CD8-positive, alpha-beta memory T cell (primary cell): ENCODE measurements at regions not wholly inside any gene's neighbourhood (a gene's known extent, or its start where the extent isn't known, plus 50 kb on each side); places are given as distances from the start of the nearest gene placed in this dataset.

ENCODE experiments used
- CTCF ChIA-PET: fragments of 350-600 bp; sonication (Branson Sonifier 250); formaldehyde crosslinking; loops from one replicate; lab custom pipeline; 2021; ENCODE audit warnings: antibody characterized with exemption; lab: Charles Lee
- POLR2A ChIA-PET: fragments of 350-600 bp; sonication (Branson Sonifier 250); formaldehyde crosslinking; loops from one replicate; lab custom pipeline; 2021; ENCODE audit warnings: antibody characterized with exemption; lab: Charles Lee
- DNase-seq, 5 donors: peaks; one replicate each; pipeline versions ENCODE4 v3.0.0 to v3.0.0-alpha.2; 2020 to 2022; ENCODE audit warnings: mixed read lengths in 1 of 5
- H3K27ac ChIP-seq: one replicate; pipeline ENCODE4 v1.7.0; 2013; ENCODE audit warnings: low read depth, mild to moderate bottlenecking, low read length, moderate library complexity
- H3K27me3 ChIP-seq: 2 replicates; pipeline ENCODE4 v1.7.0; 2013; ENCODE audit warnings: low read length, mild to moderate bottlenecking; ENCODE audit not compliant: insufficient read depth, poor library complexity, severe bottlenecking
- H3K36me3 ChIP-seq: 2 replicates; pipeline ENCODE4 v1.7.0; 2013; ENCODE audit warnings: mild to moderate bottlenecking, low read length, moderate library complexity; ENCODE audit not compliant: insufficient read depth
- H3K4me1 ChIP-seq: 2 replicates; pipeline ENCODE4 v1.7.0; 2013; ENCODE audit warnings: mild to moderate bottlenecking, low read length, moderate library complexity; ENCODE audit not compliant: insufficient read depth
- H3K4me3 ChIP-seq: 2 replicates; pipeline ENCODE4 v1.7.0; 2013; ENCODE audit warnings: mild to moderate bottlenecking, low read length
- H3K9me3 ChIP-seq: 2 replicates; pipeline ENCODE4 v1.7.0; 2013; ENCODE audit warnings: mild to moderate bottlenecking, low read length
- H3K27ac Mint-ChIP-seq, 8 donors: one replicate each; pipeline ENCODE4 v1.8.0; 2020 to 2021; ENCODE audit warnings: mixed read lengths in 8 of 8, mild to moderate bottlenecking in 6 of 8, inconsistent platforms in 3 of 8, moderate library complexity in 3 of 8
- H3K27me3 Mint-ChIP-seq, 2 donors: one replicate each; pipeline ENCODE4 v1.8.0; 2020 to 2021; ENCODE audit warnings: mixed read lengths in 2 of 2, mild to moderate bottlenecking in 1 of 2, moderate library complexity in 1 of 2
- H3K36me3 Mint-ChIP-seq, 3 donors: one replicate each; pipeline ENCODE4 v1.8.0; 2020 to 2021; ENCODE audit warnings: mixed read lengths in 3 of 3, inconsistent platforms in 1 of 3, mild to moderate bottlenecking in 1 of 3
- H3K4me1 Mint-ChIP-seq, 3 donors: one replicate each; pipeline ENCODE4 v1.8.0; 2020 to 2021; ENCODE audit warnings: mixed read lengths in 3 of 3, inconsistent platforms in 1 of 3, mild to moderate bottlenecking in 1 of 3
- H3K4me3 Mint-ChIP-seq, 7 donors: one replicate each; pipeline ENCODE4 v1.8.0; 2020 to 2021; ENCODE audit warnings: mixed read lengths in 7 of 7, mild to moderate bottlenecking in 6 of 7, moderate library complexity in 4 of 7, inconsistent platforms in 2 of 7
- H3K9me3 Mint-ChIP-seq, 5 donors: one replicate each; pipeline ENCODE4 v1.8.0; 2020 to 2022; ENCODE audit warnings: mixed read lengths in 5 of 5, mild to moderate bottlenecking in 3 of 5, moderate library complexity in 2 of 5, inconsistent platforms in 1 of 5

GRCh38 chr1:101139821-101140718 is 96.7 kb upstream of the S1PR1 start:
- no peak for DNase-seq
- Histone ChIP-seq H3K27ac (no peak overlapping the region), H3K4me1 (peaks cover 26% of the 10 kb centered on the region), H3K4me3 (no peak overlapping the region), H3K36me3 (no peaks in the 10 kb centered on the region), H3K27me3 (no peaks in the 10 kb centered on the region), H3K9me3 (no peaks in the 10 kb centered on the region)
- Mint-ChIP-seq H3K27me3 (no peaks in the 10 kb centered on the region), H3K27ac (peak overlapping the region in 3 of 8 donors; percentile 15 to 70 (median 38)), H3K36me3 (no peaks in the 10 kb centered on the region), H3K9me3 (no peaks in the 10 kb centered on the region), H3K4me1 (peaks cover 27 to 41% (median 40%) of the 10 kb centered on the region in 3 donors), H3K4me3 (no peak overlapping the region)
- ChIA-PET POLR2A (interaction anchor here (0.6 to 0.9 kb wide), 2 partner anchors 77 to 97 kb away, joined by 3 to 4 read pairs; no protein-coding TSS in a partner anchor), CTCF (interaction anchor here (1.6 to 4.7 kb wide), 3 partner anchors 96 to 99 kb away, joined by 6 to 42 read pairs (median 6); no protein-coding TSS in a partner anchor)

- no peaks in the 10 kb centered on the region for H3K9me3 ChIP-seq
- no peak for DNase-seq
- H3K4me1 ChIP-seq: peaks cover 35% of the 10 kb centered on the region
- H3K4me3 Mint-ChIP-seq: no peak overlapping the region
- H3K27me3 Mint-ChIP-seq: no peaks in the 10 kb centered on the region
- ChIA-PET CTCF (interaction anchor here (2.1 to 4.7 kb wide), 2 partner anchors 97 to 100 kb away, joined by 6 to 42 read pairs; no protein-coding TSS in a partner anchor), POLR2A (interaction anchor here (0.6 kb wide), 1 partner anchor 78 kb away, joined by 4 read pairs; no protein-coding TSS in a partner anchor)
- no peaks in the 10 kb centered on the region for H3K9me3 Mint-ChIP-seq
- H3K4me1 Mint-ChIP-seq: peaks cover 37 to 50% (median 49%) of the 10 kb centered on the region in 3 donors
- no peaks in the 10 kb centered on the region for H3K36me3 ChIP-seq
- H3K27ac Mint-ChIP-seq: peak overlapping the region in 2 of 8 donors; percentile 63 to 70
- no peak overlapping the region for H3K27ac ChIP-seq
- H3K27me3 ChIP-seq: no peaks in the 10 kb centered on the region
- H3K4me3 ChIP-seq: no peak overlapping the region
- no peaks in the 10 kb centered on the region for H3K36me3 Mint-ChIP-seq
These were observed 97.7 kb upstream of the S1PR1 start for GRCh38 chr1:101139130-101139529.

DNA sequence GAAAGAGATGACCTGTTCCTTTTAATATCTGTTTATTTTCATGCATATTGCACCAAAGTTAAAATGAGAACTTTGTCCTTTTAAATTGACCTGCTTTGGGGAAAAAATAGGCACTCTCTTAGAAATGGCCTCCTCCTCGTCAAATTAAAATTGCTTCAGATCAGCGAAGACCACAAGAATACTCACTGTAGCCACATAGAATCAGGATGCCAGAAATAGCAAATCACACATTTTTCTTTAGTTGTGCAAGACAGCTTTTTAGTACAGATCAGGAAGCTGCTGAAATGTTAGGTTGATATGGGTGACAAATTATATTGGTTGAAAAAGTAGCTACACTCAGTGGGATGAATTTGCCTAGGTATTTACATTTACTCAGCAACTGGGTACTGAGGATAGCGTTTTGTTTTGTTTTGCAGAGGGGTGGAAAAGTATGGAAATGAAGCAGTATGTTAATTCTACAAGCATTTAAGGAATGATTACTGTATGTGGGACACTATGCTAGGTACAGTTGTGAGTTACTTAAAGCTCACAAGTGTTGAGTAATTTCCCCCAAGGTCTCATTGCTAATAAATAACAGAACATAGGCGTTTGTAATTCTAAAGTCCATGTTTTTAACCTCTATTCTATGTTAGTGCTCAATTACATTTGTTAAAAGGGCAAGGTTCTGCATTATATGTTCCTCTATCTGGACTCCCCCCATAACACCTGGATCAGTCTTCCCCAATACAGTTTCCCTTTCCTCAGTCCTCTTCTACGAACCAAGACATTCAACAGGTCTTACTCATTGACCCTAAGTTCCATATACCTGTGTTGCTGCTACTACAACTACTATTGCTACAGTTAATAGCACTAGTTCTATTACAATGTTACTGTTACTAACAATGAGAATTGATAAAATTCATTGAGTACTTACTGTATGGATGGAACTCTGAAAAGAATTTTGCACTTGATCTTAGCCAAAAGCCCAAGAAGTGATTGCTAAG is 99.4 kb upstream of the S1PR1 start:
- Mint-ChIP-seq H3K4me1 (peaks cover 40 to 58% (median 52%) of the 10 kb centered on the region in 3 donors), H3K27me3 (no peaks in the 10 kb centered on the region), H3K36me3 (no peaks in the 10 kb centered on the region), H3K4me3 (peak overlapping the region in 6 of 7 donors; percentile 51 to 78 (median 62)), H3K9me3 (no peaks in the 10 kb centered on the region), H3K27ac (peak overlapping the region; percentile 71 to 97 (median 90))
- no peaks in the 10 kb centered on the region for H3K9me3 ChIP-seq
- H3K27ac ChIP-seq: no peak overlapping the region
- DNase-seq: peak in 1 of 5 donors; percentile 14
- no peak overlapping the region for H3K4me3 ChIP-seq
- no peaks in the 10 kb centered on the region for H3K27me3 ChIP-seq
- CTCF ChIA-PET: interaction anchor here (0.5 to 5.2 kb wide), 13 partner anchors 15 to 220 kb away, joined by 3 to 42 read pairs (median 3); no protein-coding TSS in a partner anchor
- peaks cover 35% of the 10 kb centered on the region for H3K4me1 ChIP-seq
- H3K36me3 ChIP-seq: no peaks in the 10 kb centered on the region
- POLR2A ChIA-PET: interaction anchor here (1.6 to 1.8 kb wide), 2 partner anchors 99 to 101 kb away, joined by 6 to 11 read pairs; partner anchors contain the start of gene S1PR1

DNA sequence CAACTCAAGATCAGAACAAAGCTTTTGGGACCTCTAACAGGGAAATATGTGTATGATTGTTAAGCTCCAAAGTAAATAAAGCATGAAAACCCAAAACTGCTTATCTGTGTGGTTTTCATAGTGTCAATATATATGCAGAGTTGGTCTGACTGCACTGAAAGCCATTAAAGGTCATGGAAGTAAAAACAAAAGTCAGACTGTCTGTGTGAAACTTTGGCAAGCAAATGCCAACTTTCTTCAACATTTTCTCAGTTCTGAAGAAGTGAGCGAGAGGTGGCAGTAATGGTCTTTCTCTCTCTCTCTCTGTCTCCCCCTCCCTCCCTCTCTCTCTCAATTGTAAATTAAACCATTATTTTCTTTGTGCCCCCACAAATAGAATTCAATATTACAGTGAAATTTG is 100.1 kb upstream of the S1PR1 start:
- POLR2A ChIA-PET: interaction anchor here (1.6 kb wide), 1 partner anchor 100 kb away, joined by 6 read pairs; the partner anchor contains the start of gene S1PR1
- H3K4me1 Mint-ChIP-seq: peaks cover 40 to 61% (median 55%) of the 10 kb centered on the region in 3 donors

GRCh38 chr1:101136271-101136670 is 100.5 kb upstream of the S1PR1 start:
- Mint-ChIP-seq H3K9me3 (no peaks in the 10 kb centered on the region), H3K4me1 (peaks cover 44 to 66% (median 60%) of the 10 kb centered on the region in 3 donors), H3K27me3 (no peaks in the 10 kb centered on the region), H3K36me3 (no peaks in the 10 kb centered on the region), H3K27ac (peak overlapping the region; percentile 64 to 97 (median 90)), H3K4me3 (peak overlapping the region in 3 of 7 donors; percentile 22 to 46 (median 23))
- H3K36me3 ChIP-seq: no peaks in the 10 kb centered on the region
- H3K4me3 ChIP-seq: no peak overlapping the region
- H3K27ac ChIP-seq: no peak overlapping the region
- DNase-seq: no peak
- POLR2A ChIA-PET: interaction anchor here (1.6 kb wide), 1 partner anchor 100 kb away, joined by 6 read pairs; the partner anchor contains the start of gene S1PR1
- H3K27me3 ChIP-seq: no peaks in the 10 kb centered on the region
- peaks cover 40% of the 10 kb centered on the region for H3K4me1 ChIP-seq
- CTCF ChIA-PET: interaction anchor here (0.9 to 5.2 kb wide), 9 partner anchors 8 to 221 kb away, joined by 3 to 42 read pairs (median 5); no protein-coding TSS in a partner anchor
- H3K9me3 ChIP-seq: no peaks in the 10 kb centered on the region

More for the DNA sequence above, 100.1 kb upstream of the S1PR1 start:
- peak overlapping the region; percentile 71 to 97 (median 90) for H3K27ac Mint-ChIP-seq
- Histone ChIP-seq H3K36me3 (no peaks in the 10 kb centered on the region), H3K9me3 (no peaks in the 10 kb centered on the region), H3K4me1 (peaks cover 40% of the 10 kb centered on the region), H3K27ac (no peak overlapping the region), H3K4me3 (no peak overlapping the region), H3K27me3 (no peaks in the 10 kb centered on the region)
- CTCF ChIA-PET: interaction anchor here (0.9 to 5.2 kb wide), 12 partner anchors 8 to 221 kb away, joined by 3 to 42 read pairs (median 3); no protein-coding TSS in a partner anchor
- peak in 2 of 5 donors; percentile 38 to 51 for DNase-seq
- H3K9me3 Mint-ChIP-seq: no peaks in the 10 kb centered on the region
- peak overlapping the region in 6 of 7 donors; percentile 51 to 78 (median 62) for H3K4me3 Mint-ChIP-seq
- no peaks in the 10 kb centered on the region for H3K27me3 Mint-ChIP-seq
- no peaks in the 10 kb centered on the region for H3K36me3 Mint-ChIP-seq

DNA sequence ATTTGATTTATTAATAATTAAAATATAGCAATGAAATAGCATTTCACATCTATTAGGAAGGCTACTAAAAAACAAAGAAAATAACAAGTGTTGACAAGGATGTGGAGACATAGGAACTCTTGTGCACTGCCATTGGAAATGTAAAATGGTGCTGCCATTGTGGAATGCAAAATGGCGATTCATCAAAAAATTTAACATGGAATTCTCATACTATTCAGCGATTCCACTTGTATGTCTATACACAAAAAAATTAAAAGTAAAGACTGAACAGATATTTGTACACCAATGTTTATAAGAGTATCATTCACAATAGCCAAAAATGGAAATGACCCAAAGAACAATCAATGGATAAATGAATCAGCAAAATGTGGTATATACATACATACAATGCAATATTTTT is 101.3 kb upstream of the S1PR1 start:
- H3K4me1 ChIP-seq: peaks cover 47% of the 10 kb centered on the region
- H3K4me1 Mint-ChIP-seq: peaks cover 51 to 73% (median 67%) of the 10 kb centered on the region in 3 donors
- no peaks in the 10 kb centered on the region for H3K27me3 Mint-ChIP-seq
- H3K4me3 Mint-ChIP-seq: no peak overlapping the region
- H3K27me3 ChIP-seq: no peaks in the 10 kb centered on the region
- no peaks in the 10 kb centered on the region for H3K9me3 ChIP-seq
- H3K27ac Mint-ChIP-seq: peak overlapping the region in 6 of 8 donors; percentile 47 to 97 (median 81)
- no peaks in the 10 kb centered on the region for H3K36me3 ChIP-seq
- DNase-seq: no peak
- H3K9me3 Mint-ChIP-seq: no peaks in the 10 kb centered on the region
- no peak overlapping the region for H3K4me3 ChIP-seq
- no peak overlapping the region for H3K27ac ChIP-seq
- CTCF ChIA-PET: interaction anchor here (1.0 to 5.2 kb wide), 5 partner anchors 101 to 174 kb away, joined by 3 to 42 read pairs (median 8); no protein-coding TSS in a partner anchor
- POLR2A ChIA-PET: no interaction called here
- no peaks in the 10 kb centered on the region for H3K36me3 Mint-ChIP-seq
